HG03139 (cell line): ENCODE measurements at regions not wholly inside any gene's neighbourhood (a gene's known extent, or its start where the extent isn't known, plus 50 kb on each side); places are given as distances from the start of the nearest gene placed in this dataset.

ENCODE experiments used
- ATAC-seq: cut with Tn5 transposase; IDR thresholded peaks from one replicate; pipeline ENCODE4 v1.9.1; 2021; ENCODE audit not compliant: unreplicated experiment

DNA sequence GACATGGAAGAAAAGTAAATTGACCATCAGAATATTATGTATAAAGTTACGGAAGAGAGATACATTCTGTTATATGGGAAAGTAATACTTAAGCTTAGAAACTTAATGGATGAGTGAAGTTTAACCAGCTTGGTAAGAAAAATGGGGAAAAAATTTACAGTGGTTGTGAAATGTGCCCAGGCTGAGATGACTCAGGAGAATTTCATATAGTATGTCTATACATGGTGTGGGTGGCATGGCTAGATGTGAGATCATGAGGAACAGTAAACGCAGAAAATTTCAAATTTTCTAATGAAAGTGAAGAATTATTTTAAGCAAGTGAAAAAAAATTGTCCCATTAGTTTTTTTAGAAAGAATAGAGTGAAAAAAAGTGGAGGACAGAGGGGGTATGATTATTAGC is 552.5 kb upstream of the SORCS1 start:
- no peak for ATAC-seq

DNA sequence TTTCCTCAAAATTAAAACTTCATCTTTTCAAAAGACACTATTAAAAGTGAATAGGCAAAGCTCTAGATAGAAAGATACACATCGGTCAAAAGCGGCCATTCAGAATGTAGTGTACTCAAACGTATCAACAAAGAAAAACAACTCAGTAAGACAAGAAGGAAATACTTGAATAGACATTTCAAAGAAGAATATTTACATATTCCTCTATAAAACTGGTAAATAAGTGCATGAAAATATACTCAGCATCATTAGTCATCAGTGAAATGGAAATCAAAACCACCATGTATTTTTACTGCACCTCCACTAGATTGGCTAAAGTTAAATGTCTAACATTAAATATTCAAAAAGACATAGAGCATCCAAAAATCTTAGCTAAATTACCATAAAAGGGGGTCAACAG is 551.1 kb upstream of the SORCS1 start:
- no peak for ATAC-seq

DNA sequence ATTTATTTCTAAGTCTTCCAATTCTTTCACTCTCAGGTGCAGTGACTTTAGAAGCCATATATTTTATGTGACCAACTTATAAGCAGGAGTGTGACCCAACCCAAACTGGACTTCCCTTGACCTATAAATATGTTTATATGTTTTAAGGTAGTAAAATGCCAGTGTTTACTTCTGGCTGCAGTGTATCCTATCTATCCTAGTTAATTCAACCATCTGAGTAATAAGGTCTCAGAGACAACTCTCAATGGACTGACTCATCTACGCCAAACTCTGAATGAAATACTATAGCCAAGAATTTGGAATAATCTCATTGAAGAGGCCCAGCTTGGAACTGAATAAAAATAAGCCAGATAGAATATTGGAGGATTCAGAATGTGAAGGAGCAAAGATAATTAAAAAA is 544.5 kb upstream of the SORCS1 start:
- no peak for ATAC-seq

DNA sequence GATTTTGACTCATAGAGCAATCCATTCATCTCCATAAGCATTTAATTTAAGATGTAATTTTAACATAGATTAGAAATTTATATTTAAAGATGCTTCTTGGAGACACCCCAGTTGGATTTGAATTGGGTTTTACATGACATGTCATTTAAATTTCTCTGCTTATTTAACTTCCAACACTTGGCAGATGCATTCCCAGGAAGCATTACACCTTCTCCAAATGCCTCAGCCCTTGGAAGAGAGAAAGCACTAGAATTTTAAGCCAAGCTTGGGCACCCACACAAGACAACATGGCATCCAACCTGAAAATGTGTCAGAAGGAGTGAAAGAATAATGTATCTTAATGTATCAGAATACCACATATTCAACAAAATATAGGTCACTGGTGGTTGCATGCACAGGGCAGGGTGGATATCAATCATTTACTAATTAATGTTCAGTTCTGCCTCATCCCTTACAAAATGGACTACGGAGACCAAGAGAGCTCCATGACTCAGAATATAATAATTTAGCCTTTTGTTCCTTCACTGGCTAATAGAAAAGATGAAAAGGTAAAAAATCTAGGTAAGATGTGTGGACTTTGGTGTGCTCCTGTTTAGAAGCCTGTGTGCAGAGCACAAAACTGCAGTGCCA is 541.7 kb upstream of the SORCS1 start:
- ATAC-seq = no peak

DNA sequence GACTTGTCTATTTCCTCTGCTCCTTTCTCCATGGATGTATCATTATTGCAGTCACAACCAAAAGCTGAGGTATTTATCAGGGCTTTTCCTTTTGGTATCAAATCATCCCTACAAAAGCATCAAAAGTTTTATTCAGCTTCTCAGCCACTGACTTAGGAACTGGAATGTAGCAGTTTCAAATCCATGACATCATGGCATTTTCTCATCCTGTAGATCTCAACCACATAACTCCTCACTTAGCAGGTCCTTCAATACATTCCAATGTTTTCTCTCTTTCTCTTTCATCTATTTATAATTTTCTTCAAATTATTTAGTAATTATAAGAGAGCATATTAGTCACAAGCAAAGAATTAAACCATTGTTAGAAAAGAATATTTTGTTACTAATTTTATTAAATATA is 537.4 kb upstream of the SORCS1 start:
- no peak for ATAC-seq

DNA sequence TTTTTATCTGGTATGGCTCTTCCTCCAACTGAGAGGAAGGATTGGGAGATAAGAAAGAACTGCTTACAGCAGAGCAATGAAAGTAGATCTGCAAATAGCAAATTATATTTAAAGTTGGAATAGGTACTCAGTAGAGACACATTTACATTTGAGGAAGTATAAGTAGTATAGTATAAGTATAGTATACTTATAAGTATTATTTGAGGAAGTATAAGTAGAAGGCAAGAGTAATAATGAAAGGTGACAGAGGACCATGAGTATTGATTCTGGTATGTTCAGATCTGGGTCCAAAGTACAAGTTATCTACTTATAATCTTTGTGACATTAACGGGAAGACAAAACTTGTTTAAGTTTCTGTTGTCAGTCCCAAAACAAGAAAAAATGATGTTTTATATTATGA is 527.6 kb upstream of the SORCS1 start:
- no peak for ATAC-seq

DNA sequence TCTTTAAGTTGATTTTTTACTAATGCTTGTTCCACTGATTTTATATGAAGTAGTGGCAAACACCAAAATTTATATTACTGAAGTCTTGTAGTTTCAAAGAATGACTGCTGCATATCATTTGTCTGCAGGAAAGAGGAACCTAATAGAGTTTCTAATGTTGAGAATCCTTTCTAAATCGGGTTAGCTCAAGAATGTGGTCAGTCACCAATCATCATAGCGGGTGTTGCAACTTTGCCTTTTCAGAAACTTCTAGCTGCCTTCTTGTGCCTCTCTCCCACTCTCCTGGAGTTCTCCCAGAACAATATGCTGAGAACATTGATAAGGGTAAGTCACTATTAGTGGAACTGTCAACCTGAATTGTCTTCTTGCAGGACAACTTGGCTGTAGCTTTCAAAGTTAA is 524.8 kb upstream of the SORCS1 start:
- no peak for ATAC-seq

DNA sequence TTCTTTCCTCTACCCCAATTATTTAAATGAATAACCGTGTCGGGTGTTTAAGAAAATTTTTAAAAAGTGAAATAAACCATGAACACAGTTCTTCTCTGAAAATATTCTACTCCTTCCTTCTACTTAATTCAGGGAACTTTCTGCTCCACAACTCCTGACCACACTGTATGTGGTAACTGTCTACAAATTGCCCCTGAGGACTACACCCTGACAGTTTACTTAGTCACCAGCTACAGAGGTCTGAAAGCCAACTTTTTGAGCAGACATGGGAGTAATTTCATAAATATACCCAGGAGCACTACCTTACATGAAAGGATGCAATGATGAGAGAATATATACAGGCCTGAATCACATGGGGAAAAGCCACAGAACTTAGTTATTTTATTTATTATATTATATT is 523.2 kb upstream of the SORCS1 start:
- no peak for ATAC-seq

DNA sequence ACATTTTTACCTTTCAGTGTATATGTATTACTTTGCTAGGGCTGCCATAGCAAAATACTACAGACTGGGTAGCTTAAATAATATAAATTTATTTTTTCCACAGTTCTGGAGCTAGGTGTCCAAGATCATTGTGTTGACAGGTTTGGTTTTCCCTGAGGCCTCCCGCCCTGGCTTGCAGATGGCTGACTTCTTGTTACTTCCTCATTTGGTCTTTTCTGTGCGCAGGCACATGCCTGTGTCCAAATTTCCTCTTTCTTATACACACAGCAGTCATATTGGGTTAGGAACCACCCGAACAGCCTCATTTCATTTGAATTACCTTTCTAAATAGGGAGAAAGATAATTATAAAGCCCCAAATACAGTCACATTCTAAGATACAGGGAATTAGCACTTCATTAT is 521.6 kb upstream of the SORCS1 start:
- ATAC-seq = no peak

DNA sequence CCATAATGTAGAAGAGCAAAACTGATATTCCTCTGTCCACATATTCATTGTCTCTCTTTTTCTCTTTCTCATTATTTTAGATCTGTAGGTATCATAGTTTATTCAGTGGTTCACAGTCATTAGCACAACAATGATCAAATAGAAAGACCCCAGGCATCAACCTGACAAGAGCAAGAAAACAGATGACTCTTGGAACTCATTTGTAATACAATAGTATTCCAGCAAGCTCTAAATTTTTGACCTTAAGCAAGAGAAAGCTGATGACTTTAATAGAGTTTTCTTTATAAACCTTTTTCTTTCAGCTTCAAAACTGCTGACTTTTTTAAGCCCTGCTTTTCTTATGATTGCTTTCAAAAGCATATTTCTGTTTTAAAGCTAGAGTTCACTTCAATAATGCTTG is 507.5 kb upstream of the SORCS1 start:
- no peak for ATAC-seq

DNA sequence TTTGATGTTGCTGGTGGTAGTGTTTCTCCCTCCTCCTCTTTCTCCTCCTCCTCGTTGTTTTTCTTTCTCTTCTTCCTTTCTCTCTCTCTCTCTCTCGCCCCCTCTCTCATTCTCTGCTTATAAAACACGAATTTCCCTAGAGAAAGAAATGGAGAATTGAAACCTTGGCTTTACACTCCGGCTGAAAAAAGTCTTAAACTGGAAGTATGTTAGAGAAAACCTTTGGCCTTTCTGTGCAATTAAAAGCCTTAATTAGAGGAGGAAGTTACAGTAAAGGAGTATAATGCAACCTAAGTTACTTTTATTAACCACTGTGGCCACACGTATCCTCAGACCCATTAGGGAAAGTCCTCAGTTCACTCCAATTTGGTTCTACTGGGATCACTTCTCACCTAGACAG is 501.7 kb upstream of the SORCS1 start:
- ATAC-seq = no peak

DNA sequence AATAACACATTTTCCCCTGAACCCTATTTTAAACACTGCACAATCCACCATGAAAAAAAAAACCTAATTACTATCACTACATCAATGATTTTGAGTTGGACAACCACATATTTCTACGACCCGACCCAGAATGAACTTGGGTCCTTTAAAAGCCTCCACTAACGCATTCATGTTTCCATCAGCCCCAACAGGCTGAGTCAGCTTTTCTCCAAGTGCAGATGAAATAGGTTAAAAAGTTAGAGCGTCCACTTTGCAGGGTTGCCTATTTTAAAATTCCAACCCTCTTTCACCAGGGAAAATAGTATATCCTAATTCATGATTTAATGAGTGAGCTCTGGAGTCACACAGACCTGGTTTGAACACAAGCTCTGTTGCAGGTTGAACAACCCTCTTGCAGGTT is 501.0 kb upstream of the SORCS1 start:
- no peak for ATAC-seq

DNA sequence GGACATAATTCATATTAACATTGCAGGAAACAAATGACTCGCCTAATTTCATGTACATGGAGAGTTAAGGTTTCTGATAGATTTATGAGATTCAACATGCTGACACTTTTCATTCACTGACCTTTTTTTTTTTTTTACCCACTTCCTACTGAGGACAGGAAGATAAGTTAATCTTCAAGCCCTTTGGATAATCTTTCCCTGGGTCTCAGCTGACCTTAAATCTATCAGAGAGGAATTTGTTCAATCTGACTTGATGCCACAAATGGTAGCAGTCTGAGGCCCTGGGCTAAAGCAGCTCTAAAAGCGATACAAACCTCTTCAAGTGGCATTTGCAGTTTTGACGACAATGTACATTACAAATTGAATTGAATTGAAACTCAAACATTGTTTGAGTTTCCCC is 493.3 kb upstream of the SORCS1 start:
- no peak for ATAC-seq

DNA sequence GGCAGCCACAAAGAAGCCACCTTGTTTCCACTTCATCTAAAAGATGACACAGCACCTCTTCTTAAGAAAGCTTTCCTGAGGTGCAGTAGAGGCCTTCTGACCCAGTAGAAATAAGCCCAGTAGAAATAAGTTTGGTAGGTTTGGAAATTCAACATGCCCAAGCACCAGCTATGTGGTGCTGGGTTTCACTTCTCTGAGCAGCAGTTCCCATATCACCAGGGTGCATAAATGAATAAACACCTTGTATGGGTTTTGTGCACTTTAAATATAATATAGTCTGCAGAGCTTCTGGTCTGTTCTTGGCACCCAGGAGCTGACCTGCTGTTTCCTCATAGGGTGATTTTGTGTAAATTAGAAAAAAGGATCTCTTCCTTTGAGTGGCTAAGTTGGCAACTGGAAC is 492.4 kb upstream of the SORCS1 start:
- no peak for ATAC-seq

DNA sequence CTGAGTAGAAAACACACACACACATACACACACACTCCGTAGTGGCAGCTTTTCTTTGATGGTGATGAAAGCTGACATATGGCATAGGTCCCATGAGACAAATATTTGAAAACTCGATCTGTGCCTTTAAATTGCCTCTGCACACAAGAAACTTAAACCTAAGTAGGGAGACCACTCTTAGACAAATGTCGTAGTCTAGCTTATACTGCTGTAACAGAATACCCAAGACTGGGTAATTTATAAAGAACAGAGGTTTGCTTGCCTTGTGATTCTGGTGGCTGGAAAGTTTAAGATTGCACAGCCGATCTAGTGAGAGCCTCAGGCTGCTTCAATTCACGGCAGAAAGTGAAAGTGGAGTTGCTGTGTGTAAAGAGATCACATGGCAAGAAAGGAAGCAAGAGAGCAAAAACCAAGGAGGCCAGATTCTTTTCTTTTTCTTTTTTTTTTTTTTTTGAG is 489.4 kb upstream of the SORCS1 start:
- no peak for ATAC-seq

DNA sequence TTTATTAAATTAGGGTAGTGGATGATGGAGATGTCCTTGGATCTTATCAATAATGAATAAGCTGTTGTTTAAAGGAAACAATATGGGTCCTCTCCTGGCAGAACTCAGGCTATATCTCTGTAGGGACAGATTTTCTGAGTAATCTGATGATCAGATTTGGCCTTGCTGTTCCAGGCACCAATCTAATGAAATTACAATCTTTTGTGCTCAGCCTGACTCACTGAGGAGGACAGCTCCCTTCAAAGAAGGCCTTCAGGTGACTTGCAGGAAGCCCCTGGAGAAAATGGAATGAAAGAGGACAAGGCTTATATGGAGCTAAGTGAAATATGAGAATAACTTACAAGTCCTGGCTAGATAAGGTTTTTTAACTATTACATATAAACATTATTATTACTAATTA is 486.4 kb upstream of the SORCS1 start:
- no peak for ATAC-seq

DNA sequence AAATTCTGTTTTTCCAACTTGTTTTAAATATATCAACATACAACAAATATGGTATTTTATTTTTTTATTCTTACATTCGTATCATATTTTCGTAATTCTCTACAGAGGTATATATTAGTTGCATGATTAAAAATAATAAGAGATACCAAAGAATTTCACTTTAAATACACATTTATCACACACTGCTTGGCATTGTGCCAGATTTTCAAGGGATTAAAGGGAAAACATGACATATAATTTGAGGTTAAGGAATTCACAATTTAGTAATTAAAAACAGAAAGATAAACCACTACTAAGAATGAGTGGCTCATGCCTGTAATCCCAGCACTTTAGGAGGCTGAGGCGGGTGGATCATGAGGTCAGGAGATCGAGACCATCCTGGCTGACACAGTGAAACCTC is 484.7 kb upstream of the SORCS1 start:
- no peak for ATAC-seq

DNA sequence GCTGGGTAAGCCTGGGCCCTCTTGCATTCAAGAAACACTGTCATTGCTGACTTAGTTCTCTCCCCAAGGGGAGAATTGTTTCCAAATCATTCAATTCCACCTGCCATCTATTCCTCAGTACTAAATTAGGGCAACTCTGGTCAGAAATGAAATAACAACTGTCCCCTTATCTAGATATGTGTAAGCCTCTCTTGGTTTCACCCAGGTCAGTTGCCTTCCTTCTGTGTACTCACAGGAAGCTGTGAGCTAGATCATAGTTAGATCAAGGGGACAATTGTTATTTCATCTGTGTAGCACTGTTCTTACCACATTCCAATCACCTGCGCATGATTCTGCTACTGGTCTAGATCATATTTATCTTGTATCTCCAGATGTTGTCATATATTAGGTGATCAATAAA is 483.0 kb upstream of the SORCS1 start:
- ATAC-seq = no peak

DNA sequence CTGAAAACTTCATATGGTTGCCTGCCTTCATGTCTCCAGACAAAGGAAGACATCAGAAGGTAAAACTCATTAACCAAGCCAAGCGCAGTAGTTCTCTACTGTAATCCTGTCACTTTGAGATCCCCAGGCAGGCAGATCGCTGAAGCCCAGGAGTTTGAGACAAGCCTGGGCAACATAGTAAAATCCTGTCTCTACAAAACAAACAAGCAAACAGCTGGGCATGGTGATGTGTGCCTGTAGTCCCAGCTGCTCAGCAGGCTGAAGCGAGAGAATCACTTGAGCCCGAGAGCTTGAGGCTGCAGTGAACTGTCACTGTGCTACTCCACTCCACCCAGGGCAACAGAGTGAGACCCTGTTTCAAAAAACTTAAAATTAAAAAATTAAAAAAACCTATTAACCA is 467.4 kb upstream of the SORCS1 start:
- ATAC-seq = no peak

DNA sequence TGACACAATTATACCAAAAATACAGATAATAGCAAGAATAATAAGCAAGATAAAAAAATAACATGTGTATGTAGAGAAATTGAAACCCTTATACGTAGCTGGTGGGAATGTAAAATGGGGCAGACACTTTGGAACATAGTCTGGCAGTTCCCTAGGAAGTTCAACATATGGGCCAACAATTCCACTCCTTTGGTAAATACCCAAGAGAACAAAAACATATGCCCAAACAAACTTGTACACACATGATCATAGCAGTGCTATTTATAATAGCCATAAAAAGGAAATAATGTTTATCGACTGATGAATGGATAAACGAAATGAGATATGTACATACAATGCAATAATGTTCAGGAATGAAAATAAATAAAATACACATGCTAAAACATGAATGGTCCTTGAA is 462.4 kb upstream of the SORCS1 start:
- no peak for ATAC-seq

DNA sequence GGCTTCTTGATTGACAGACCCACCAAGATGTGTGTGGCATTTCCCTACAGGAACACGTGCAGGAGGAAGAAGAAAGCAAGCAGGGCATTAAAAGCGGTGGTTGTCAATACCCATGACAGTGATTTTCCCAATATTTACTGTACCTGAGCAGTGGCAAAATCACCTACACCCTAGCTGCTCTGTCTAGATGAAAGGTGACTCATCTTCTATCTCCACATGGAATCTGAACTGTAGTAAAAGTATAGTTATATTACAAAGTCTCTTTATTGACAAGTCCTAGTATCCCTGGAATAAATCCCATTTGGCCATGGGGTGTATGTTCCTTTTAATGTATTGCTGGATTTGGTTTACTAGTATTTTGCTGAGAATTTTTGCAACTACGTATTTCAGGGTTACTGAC is 458.8 kb upstream of the SORCS1 start:
- ATAC-seq = no peak

DNA sequence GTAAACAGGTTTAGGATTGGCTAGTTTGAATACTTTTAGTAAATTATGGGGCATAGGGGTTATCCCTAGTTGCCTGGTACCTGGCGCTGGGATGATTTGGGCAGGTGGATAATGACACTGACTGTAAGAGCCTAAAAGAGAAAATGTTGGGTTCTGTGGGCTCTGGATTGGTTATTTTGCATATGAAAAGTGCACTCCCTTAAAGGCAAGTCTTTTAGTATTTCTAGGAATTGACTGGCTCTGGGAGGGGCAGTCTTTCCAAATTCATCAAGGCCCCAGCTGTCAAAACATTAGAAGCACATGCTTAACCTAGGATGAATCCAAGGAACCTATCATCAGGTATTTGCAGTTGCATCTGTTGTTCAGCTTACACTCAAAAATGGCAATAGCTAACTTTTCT is 454.6 kb upstream of the SORCS1 start:
- no peak for ATAC-seq

DNA sequence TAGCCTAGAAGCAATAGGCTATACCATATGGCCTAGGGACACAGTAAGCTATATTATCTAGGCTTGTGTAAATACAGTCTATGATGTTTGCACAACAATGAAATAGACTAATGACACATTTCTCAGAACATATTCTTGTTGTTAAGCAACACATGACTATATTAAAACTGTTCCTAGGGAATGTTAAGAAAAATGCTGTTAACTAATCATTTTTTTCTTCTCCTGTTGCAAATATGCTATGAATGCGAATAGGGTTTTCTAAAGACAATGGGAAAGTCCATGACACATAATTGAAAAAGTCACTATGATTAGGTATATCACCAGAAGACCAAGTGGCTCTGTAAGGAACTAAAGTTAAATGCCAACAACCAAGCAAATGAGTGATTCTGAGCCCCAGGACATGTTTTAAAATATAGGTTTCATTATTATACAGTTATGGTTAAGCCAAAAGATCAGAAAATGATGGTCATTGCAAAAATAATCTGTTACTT is 454.0 kb upstream of the SORCS1 start:
- ATAC-seq = no peak
